ENCODE measurements at regions not wholly inside any gene's neighbourhood (a gene's known extent, or its start where the extent isn't known, plus 50 kb on each side); places are given as distances from the start of the nearest gene placed in this dataset.
"Not testable (repeated sequence)": the region's sequence is repeated elsewhere in the genome, so short reads cannot be mapped to it uniquely, and the experiment has no call there.

- no peak for DNase-seq (ENCODE audit: low spot score)
These were observed 308.1 kb upstream of the CYRIA start for GRCh38 chr2:16973586-16974286.

- no peak for DNase-seq (ENCODE audit: low spot score)
These were observed 306.6 kb upstream of the CYRIA start for GRCh38 chr2:16972276-16972675.

DNA sequence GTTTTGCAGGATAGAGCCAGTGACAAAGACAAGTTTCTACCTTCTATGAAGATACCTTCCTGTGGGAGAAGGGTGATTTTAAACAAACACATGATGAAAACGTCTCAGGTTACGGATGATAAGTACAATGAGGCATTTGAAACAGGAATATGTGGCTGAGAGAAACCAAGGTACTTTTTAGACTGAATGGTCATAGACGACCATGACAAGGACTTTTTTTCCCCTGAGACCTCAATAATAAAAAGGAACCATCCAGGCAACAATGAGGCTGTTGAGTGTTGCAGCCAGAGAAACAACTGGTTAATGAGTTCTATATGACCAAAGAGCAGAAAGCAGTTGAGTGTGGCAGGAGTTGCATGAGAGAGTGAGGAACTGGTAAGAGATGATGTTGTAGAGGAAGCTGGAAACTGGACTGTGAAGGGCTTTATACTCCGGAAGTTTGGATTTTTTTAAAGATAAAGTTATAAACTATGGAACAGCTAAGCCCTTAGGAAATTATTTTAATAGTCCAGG is 306.1 kb upstream of the CYRIA start:
- no peak for DNase-seq (ENCODE audit: low spot score)

GRCh38 chr2:16970948-16971347 is 305.3 kb upstream of the CYRIA start:
- not testable (repeated sequence) for DNase-seq (ENCODE audit: low spot score)

DNA sequence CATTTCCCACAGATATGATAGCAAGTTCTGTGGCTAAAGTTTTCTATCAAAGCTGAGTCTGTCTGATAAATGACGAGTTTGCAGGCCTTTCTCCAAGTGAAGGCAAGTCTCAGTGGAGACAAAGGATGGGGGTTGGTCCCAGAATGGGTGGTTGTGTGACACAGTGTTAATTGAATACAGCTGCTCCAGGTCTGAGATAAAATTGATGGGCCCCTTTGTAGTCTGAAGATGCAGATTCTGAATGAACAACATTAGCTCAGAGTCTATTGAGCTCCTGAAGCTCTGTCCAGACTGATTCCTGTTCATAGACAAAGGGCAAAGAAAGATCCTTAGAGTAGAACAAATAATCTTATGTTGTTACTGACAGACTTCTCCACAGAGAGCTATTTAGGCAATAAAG is 296.9 kb upstream of the CYRIA start:
- no peak for DNase-seq (ENCODE audit: low spot score)

- DNase-seq (ENCODE audit: low spot score) = no peak
These were observed 294.9 kb upstream of the CYRIA start for GRCh38 chr2:16960579-16960978.

GRCh38 chr2:16958266-16958665 is 292.6 kb upstream of the CYRIA start:
- DNase-seq (ENCODE audit: low spot score) = no peak

DNA sequence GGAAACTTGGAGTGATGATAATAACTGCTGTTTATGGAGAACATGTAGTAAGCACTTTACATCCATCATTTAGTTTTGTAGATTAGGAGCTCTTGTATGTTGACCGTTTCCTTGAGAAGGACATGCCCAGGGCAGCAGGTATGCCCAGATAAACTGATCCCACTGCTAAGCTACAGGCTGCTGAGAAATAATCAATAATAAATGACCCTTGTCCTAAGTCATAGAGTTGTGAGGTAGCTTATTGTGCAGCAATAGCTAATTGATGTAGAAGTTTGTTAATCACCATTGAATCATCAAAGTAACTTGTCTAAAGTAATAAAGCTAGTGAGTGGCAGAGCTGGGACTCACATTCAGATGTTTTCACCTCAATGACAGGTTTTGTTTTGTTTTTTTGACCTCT is 287.2 kb upstream of the CYRIA start:
- no peak for DNase-seq (ENCODE audit: low spot score)

GRCh38 chr2:16952368-16952767 is 286.7 kb upstream of the CYRIA start:
- no peak for DNase-seq (ENCODE audit: low spot score)

- DNase-seq (ENCODE audit: low spot score) = no peak
These were observed 284.8 kb upstream of the CYRIA start for GRCh38 chr2:16950436-16950835.

GRCh38 chr2:16948710-16949109 is 283.1 kb upstream of the CYRIA start:
- DNase-seq (ENCODE audit: low spot score) = no peak

GRCh38 chr2:16948053-16948452 is 282.4 kb upstream of the CYRIA start:
- DNase-seq (ENCODE audit: low spot score) = no peak

DNA sequence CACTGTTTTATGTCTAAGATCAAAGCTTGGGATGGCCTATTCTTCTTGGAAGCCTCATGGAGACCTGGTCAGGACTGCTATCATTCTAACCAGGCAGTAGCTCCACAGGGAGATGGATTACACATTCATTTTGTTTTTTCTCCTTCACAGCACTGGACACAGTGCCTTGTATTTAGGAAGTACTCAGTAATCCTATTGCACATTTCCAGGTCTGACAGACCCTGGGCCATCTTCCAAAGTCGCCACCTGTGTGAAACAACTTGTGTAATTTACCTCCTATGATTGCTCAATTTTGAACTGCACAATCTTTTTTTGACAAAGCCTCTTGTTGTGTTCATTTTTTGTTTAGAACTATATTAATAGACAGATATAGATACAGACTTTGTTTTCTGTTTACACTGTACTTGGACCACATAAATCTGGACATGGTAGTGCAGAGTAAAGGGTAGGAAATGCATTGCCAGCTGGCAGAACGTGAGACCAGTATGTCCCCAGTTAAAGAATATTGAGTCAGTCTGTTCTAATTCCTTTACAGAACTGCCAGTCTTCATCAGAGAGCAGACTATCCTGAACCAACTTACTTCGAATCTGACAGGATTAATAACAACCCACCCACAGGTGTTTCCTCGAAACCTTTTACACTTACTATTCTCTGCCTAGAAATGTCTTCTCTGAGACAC is 277.8 kb upstream of the CYRIA start:
- no peak for DNase-seq (ENCODE audit: low spot score)

GRCh38 chr2:16940214-16940613 is 274.6 kb upstream of the CYRIA start:
- DNase-seq (ENCODE audit: low spot score) = no peak

DNA sequence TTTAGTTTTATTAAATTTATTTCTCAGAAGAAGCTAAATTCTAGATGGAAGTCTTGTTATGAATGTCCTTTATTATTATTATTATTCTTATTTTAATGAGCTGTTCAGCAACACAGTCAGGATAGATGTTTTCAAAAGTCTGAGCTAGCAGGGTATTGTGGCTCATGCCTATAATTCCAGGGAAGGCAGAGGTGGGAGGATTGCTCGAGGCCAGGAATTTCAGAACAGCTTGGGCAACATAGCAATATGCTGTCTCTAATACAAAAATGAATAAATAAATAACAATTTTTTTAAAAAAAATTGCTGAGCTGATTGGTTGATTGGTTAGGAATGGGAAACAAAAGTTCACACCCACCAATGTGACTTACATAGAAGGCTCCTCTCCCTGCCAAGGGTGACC is 274.1 kb upstream of the CYRIA start:
- no peak for DNase-seq (ENCODE audit: low spot score)

DNA sequence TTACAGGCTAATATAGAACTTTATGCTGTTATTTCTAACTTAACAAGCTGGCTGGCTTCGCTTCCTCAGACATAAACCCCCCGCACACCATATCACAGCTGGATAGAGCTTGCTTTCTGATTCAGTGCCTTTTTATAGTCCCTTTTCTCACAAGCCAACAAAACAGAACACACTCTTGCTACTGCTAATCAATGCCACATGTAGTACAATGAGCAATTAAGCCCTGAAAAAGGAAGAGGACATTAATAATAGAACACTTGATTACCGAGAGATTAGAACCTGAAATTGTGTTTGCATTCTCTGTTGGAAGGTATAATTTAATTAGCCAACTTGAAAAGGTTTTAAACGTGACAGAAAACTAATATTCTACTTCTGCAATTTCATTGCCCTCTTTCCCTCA is 267.7 kb upstream of the CYRIA start:
- no peak for DNase-seq (ENCODE audit: low spot score)

DNA sequence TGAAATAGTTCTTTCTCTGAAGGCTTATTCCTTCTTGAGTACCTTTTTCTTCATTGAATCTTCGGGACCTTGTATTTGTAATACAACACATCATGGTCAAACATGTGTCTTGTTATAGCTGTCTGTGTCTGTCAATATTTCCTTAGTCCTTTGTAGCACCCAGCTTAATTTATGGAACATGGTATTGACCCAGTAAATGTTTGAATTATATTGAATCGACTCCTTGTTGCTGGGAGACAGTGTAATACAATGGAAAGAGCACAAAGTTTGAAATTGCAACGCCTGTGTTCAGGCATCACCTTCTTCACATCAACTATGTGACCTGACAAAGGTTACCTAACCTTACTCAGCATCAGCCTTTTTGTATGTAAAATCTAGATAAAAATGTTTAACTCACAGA is 267.2 kb upstream of the CYRIA start:
- DNase-seq (ENCODE audit: low spot score) = no peak

DNA sequence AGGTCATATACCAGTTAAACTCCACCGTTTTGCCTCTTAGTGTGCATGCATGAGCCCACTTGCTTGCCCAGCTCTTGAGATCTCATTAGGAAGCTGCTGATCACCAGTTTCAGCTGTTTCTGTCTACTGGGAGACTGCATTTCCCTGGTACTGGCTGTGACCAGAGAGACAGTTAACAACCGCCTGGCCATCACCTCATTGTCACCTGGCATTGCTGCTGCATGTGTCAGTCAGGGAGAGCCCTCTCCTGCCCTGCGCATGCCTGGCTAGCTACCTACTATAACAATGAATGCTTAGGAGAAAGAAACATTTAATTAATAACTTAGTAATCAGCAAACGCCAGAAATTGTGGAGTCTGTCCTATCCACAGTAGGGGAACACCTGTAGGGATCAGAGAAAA is 265.8 kb upstream of the CYRIA start:
- no peak for DNase-seq (ENCODE audit: low spot score)

DNA sequence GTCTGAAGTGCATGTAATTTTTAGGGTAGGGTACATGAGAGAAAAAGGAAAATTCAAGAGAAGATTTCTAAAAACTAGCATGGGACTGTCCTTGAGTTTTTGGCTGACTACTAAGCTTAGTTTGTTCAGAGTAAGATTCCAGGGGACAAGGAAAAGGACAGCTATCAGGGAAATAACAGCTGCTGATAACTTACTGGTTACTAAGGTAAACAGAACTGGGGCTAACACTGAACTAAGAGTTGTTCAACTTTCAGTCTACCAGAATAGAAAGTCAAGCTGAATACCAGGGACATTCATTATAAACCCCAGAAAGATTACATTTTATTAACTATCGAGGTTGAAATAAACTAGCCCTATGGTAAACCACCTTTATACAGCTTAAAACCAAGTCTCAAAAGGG is 261.8 kb upstream of the CYRIA start:
- no peak for DNase-seq (ENCODE audit: low spot score)

DNA sequence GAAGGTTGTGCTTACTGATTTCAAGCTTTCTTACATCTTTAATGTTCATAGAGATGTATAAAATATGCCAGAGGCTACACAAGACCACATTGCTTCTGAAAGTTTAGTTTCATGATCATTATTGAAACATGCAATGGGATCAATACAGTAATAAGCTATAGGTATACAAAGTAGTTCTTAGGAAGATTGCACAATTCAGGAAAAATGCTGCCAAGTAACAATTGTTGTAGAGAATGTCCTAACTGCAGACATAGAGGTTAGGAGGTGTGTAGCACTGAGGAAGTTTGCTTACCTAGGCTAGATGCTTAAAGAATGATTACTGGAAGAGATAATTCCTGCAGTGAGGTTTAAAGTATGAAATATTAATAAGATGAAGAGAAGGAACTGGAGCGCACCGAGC is 259.5 kb upstream of the CYRIA start:
- DNase-seq (ENCODE audit: low spot score) = no peak

- DNase-seq (ENCODE audit: low spot score) = peak; percentile 50
These were observed 249.7 kb upstream of the CYRIA start for GRCh38 chr2:16915341-16915755.

- no peak for DNase-seq (ENCODE audit: low spot score)
These were observed 246.1 kb upstream of the CYRIA start for GRCh38 chr2:16911746-16912145.

DNA sequence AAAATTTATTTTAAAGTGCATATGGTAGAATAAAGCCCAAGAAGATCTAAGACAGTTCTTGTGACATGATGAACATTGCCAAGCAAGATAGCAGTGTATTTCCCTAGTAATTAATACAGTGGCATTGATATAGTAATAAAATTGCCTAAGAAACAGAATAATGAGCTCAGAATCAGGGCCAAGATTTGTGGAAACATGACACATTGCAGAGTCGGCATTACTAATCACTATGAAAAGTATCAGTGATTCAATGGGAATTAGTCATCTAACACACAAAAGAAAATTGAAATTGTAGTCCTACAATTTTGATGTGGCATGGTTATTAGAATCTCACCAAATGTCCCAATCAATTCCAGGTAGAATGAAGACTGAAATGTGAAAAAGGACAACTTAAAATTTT is 243.0 kb upstream of the CYRIA start:
- DNase-seq (ENCODE audit: low spot score) = no peak

Data from ureter (tissue), 1 donor.